ENCODE measurements at regions not wholly inside any gene's neighbourhood (a gene's known extent, or its start where the extent isn't known, plus 50 kb on each side); places are given as distances from the start of the nearest gene placed in this dataset.

- TF ChIP-seq CTCF (IDR thresholded peaks at IDR 0.05) (no peak), POLR2A (IDR thresholded peaks at IDR 0.05) (no peak)
Observed at GRCh38 chr11:134675983-134676382, 263.9 kb upstream of the B3GAT1 start.

Data from uterus (tissue), 2 donors.